Stimulated activated CD8-positive, alpha-beta memory T cell treated with anti-CD3 and anti-CD28 coated beads, Interleukin-12 subunit alpha, Interleukin-12 subunit beta, amount 100 ng/mL, for 24 hours (primary cell): ENCODE measurements at regions not wholly inside any gene's neighbourhood (a gene's known extent, or its start where the extent isn't known, plus 50 kb on each side); places are given as distances from the start of the nearest gene placed in this dataset.

Source experiments
- DNase-seq: peaks from one replicate; pipeline ENCODE4 v3.0.0-alpha.2; 2020; ENCODE audit errors: extremely low read depth

DNA sequence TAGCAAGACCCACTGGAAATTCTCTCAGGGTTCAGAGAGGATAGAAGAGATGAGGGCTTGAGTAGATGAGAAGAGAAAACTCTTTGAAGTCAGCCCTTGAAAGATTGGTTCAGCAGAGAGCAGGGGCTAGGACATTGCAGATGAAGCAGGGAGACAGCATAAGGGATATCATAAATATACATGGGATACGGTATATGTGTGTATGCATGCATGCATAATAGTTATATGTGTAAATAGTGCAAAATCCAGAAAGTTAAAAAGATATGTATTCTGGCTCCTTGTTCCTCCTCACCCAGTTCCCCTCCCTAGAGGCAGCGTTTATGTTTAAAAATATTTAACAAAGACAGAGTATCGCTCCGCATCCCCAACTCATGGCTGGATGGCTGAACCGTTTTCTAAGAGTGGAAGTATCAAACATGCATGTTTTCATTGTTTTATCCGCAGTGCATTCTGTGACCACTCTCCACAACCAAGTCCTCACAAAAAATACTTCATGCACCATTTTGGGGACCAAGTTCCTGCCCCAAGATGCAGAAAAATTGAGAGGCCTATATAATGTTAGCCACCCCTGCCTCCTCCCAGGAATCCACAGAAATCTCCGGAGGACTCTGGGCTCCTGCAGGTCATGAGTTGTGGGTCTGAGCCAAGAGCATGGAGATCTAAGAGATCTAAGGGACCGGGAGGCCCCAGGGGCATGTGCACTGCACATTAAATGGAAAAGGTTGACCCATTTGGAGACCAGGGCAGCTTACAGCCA is 119.5 kb downstream of the MTX3 start:
- DNase-seq, result no peak

DNA sequence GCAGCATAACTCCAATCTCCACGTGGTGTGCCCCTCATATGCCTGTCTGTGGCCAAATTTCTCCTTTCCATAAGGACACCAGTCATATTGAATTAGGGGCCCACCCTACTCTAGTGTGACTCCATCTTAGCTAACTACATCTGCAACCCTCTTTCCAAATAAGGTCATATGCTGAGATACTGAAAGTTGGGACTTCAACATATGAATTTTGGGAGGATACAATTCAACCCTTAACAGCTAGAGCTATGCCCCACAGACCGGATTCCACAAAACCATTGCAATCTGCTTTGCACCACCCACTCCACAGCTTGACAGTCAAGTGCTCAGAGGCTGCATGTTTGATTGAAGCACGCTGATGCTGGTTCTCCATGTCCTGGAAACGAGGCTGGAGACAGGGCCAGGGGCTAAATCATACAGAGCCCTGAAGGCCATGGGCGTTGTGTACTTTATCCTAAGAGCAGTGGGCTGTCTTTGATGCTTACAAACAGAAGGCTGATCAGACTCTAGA is 122.8 kb downstream of the MTX3 start:
- DNase-seq, result no peak

DNA sequence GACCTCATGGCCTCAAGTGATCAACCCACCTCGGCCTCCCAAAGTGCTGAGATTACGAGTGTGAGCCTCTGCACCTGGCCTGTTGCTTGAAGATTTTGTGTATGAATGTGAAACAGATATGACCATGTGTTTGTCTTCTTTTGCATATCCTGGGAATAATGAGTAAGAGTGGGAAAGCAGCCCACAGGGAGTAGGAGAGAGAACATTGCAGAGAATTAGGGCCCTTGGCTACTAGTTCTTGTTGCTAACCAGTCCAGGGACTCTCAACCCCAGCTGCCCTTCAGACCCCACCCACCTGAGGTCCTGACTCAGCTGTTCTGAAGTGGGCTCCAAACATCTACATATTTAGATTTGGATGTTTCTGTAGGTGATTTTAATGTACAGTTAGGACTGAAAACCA is 125.5 kb downstream of the MTX3 start:
- DNase-seq, result no peak

DNA sequence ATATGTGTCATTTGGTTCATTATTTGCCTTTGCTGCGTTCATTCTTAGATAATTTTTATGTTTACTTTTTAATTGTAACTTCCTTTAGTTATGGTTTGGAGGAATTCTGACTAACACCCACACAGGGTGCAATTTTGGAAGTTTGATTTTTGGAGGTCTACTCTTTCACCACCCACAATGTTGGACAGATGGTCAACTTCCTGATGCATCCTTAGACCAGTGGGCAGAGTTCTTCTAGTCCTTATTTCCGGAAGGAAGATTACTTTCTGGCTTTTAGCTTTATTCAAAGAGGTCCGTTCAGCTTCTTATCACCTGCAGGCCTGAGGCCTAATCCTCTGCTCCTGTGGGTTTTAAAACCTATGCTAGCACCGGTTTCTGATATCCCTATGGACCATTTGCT is 126.7 kb downstream of the MTX3 start:
- DNase-seq, result no peak

DNA sequence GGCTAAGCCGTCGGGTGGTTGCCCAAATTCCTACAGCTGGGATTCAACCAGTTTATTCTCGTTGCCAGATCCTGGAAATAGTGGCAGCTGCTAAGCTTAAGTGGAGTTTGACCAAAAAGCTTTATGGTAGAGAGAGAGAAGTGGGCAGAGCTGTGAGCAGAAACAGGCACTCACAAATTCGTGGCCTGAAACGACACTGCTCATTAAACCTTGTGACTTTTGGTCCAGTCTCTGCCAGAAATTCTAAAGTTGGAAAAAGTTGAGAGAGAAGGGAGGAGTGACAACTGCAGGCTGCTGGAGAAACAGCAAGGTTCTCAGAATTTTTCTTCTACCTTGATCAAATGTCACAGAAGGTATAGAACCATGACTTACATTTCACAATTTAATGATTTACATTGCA is 131.5 kb downstream of the MTX3 start:
- DNase-seq, result no peak

DNA sequence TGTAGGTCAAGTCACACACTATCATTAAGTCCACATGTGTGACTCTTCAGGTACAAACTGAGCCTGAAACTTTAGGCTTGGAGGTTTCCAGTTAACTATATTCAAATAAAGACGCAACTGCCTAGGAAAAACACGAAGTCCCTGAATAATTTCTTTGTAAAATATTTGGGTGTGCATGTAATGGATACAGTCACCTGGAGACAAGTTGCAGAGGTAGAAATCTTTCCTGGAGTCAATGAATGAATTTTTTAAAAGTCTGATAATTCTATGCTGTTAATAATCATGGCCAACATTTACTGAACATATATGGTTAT is 132.7 kb downstream of the MTX3 start:
- no peak for DNase-seq

DNA sequence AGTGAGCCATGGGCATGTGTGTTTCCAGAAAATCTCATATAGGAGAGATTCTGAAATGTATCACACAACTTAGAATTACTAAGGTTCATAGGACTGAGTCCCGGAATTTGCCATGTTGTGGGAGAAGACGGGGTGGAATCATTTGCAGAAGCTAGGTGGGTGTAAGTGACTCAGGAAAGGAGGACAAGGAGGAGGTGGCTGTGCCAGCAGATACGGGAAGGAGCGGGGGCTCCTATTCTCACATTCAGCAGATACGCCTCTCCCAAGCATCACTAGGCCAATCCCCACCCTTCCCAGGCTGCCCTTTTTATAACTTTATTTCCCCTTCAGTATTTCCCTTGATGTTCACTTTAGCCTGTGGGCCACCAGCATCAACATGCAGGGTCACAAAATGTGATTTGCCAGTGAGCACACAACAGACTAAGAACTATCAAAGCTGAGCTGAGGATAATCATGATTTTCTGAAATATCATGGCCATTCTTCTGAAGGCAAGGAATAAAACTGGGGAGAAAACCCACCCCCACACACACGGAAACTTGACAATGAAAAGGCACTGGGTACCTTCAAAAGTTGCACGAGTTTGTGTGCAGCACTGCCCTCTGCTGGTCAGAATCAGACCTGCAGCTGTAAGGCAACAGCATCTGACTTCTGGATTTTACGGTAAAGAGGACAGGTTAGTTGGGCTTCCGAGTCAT is 133.2 kb downstream of the MTX3 start:
- DNase-seq, result peak; percentile 35

DNA sequence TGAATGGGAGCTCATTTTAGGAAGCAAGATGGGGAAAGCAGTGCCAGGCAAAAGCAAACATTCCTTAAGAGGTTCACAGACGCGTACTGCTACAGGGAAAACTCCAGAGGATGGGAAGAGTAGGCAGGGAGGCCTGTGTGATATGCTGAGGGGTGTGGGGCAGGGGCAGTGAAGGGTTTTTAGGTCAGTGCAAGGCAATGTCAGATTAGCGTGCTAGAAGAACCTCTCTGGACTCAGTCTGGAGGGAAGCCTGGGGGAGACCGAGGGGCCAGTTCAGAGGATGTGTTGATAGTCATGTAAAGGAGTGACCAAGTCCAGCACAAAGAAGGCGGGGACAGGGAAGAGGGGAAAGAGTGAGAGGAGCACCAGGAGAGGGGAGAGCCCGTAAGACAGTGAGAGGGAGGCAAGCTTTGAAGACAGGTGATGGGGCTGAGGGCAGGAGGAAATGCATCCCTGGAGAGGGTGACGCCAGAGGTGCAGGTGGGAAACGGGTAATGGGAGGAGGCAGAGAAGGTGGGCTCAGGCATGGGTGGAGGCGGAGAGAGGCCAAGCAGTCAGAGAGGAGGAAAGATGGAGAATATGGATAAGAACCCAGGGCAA is 134.5 kb downstream of the MTX3 start:
- DNase-seq, result no peak

DNA sequence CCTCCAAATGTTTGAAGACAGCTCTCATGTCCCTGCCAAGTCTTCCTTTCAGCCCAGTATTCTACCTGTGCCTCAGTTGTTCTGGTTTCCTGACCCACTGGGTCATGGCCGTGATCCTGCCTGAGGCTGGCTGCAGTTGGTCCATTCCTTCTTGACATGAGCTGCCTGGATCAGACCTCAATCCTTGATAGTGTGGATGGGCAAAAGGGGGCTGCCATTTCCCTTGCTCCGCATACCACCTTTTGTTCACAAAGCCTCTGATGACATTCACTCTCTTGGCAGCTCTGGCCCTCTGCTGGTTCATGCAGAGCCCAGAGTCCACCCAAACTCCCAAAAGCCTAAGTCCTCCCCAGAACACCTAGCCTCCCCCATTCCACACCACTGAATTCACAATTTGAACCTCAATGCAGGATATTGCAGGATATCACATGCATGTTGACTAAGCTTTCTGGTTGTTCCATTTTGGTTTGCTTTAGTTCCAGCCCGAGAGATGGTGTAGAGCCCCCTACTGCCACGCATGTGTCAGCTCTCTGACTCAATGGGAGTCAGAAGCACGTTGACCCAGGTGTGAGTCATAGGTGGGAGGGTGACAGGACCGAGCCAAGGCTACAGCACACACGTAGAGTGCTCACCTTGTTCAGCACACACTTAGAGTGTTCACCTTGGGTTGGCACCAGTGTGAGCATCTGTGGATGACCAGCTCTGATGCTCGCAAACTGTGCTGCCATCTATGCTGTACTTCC is 137.2 kb downstream of the MTX3 start:
- DNase-seq, result peak; percentile 7

DNA sequence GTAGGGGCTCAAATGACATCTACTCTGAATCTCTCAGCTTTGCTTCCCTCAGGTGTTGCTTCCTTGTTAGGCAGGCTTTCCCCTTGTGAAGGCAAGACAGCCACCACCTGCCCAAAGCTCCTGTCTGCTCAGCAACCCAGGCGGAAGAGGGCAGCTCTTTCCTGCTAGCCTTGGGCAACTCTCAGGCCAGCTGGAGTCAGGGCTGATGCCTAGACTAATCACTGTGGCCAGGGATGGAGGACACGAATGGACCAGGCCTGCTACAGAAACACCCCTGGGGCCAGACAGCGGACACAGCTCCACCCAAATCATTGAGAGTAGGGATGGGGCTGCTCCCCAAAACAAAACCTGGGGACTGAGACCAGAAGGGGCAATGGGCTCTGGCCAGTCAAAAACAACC is 138.0 kb downstream of the MTX3 start:
- no peak for DNase-seq

DNA sequence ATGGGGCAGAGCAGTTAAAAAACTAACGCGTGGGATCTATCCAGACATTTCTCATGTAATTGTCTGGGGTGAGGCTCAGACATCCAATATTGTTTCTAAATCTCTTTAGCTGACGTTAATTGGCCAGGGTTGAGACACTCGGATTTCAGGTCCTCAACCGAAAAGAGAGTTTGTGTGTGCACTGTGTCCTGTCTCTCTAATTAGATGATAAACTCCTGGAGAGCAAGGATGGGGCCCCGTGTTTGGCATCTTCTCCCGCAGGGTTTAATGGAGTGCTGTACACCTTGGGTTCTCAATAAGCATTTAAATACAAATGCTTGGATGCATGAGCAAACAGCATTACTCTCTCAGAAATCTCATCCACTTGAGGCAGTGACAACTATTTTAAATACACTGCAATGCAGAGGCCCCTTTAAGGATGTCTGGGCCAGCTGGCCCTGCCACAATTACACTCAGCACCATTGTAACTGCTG is 139.6 kb downstream of the MTX3 start:
- no peak for DNase-seq

DNA sequence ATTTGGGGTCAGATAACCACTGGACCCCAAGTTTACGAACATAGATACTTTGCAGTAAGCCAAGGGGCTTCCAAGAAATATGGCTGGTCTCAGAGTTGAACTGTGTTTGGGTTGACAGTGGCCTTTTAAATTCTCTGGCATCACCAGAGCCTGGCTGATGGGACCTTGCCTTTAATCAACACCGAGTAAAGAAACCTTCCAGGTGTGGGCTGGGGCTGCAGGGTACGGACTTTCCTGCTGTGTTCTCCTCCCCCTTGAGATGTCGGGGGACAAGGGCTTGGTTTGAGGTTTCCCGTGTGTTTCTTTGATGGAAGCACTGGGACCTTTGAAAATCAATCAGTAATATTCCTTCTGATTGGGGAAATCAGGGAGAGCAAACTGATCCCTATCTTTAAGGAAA is 140.1 kb downstream of the MTX3 start:
- no peak for DNase-seq

DNA sequence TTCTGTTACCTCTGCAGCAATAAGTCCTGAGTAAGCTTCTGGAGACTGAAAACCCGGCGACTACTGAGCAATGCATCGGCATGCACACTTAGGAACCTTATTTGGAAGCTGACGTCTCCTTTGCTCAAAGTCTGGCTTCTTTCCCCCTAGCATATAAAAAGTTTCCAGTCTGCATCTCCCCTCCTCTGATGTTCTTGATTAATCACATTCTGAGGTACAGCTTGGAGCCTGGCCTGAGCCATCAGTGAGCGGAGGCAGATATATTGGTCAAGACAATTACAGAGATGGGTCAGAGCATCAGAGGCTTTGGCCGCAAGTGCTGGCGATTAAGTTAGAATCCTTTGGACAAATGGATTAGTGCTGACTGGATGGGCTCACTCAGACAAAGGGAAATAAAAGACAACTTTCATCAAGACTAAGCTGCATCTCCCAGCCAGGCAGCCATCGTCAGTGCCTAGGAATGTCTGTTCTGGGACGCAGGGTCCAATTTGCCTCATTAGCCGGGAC is 140.7 kb downstream of the MTX3 start:
- no peak for DNase-seq

DNA sequence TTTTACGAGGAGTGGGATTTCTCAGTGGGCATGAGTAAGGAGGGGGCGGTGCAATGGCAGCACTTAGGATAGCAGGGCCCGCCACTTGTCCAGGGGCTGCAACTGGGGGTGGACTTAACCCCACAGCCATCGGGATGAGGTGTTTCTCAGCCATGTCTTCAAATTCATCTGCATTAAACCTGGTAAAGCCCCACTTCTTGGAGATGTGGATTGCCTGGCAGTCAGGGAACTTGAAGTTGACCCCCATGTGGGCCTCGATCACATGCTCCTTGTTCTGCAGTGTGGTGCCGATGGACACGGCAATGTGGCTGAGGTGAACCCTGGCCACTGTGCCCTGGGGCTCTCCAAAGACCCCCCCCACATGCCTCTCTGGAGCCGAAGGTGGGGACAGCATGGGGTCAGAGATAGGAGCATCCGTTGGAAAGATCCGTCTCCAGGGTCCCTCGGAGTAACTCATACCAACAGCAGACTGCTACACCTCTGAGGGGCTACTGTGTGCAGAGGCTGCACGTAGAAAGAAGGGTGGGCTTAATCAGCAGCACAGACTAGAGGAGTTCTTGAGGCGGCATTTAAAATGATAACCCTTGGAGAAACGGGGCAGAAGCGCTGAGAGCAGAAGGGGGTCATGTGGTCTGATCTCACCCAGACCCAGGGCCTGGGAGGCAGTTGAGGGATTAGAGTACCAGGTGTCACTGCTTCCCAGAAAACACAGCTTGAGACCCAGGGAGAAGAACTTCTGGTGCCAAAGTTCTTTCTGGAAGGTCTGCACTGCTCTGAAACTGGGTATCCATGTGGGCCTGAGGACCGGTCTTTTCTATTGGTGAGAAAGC is 141.4 kb downstream of the MTX3 start:
- no peak for DNase-seq
